ENCODE measurements at regions not wholly inside any gene's neighbourhood (a gene's known extent, or its start where the extent isn't known, plus 50 kb on each side); places are given as distances from the start of the nearest gene placed in this dataset.

- TF ChIP-seq, protein P1, sequence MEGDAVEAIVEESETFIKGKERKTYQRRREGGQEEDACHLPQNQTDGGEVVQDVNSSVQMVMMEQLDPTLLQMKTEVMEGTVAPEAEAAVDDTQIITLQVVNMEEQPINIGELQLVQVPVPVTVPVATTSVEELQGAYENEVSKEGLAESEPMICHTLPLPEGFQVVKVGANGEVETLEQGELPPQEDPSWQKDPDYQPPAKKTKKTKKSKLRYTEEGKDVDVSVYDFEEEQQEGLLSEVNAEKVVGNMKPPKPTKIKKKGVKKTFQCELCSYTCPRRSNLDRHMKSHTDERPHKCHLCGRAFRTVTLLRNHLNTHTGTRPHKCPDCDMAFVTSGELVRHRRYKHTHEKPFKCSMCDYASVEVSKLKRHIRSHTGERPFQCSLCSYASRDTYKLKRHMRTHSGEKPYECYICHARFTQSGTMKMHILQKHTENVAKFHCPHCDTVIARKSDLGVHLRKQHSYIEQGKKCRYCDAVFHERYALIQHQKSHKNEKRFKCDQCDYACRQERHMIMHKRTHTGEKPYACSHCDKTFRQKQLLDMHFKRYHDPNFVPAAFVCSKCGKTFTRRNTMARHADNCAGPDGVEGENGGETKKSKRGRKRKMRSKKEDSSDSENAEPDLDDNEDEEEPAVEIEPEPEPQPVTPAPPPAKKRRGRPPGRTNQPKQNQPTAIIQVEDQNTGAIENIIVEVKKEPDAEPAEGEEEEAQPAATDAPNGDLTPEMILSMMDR (IDR thresholded peaks at IDR 0.05; ENCODE audit: poor library complexity, severe bottlenecking) = no peak
- ATAC-seq (ENCODE audit: low read depth) (no peak), DNase-seq (ENCODE audit: low spot score) (no peak)
- H3K36me3 ChIP-seq (ENCODE audit: low read depth) = no peaks in the 10 kb centered on the region
- no peaks in the 10 kb centered on the region for H3K4me1 ChIP-seq (ENCODE audit: insufficient read depth, poor library complexity, severe bottlenecking)
- no peak overlapping the region for H3K4me3 ChIP-seq (ENCODE audit: severe bottlenecking)
- H3K9me3 ChIP-seq (ENCODE audit: severe bottlenecking) = no peaks in the 10 kb centered on the region
- H3K27ac ChIP-seq (ENCODE audit: poor library complexity, severe bottlenecking) = no peak overlapping the region
- no peaks in the 10 kb centered on the region for H3K27me3 ChIP-seq (ENCODE audit: insufficient read depth, poor library complexity, severe bottlenecking)
Measured at GRCh38 chr12:116476227-116476822, 82.9 kb upstream of the MAP1LC3B2 start.

- H3K4me3 ChIP-seq (ENCODE audit: severe bottlenecking) = no peak overlapping the region
- H3K9me3 ChIP-seq (ENCODE audit: severe bottlenecking) = no peaks in the 10 kb centered on the region
- no peaks in the 10 kb centered on the region for H3K27me3 ChIP-seq (ENCODE audit: insufficient read depth, poor library complexity, severe bottlenecking)
- no peak for ATAC-seq (ENCODE audit: low read depth)
- no peak for DNase-seq (ENCODE audit: low spot score)
- H3K27ac ChIP-seq (ENCODE audit: poor library complexity, severe bottlenecking) = no peak overlapping the region
- no peaks in the 10 kb centered on the region for H3K4me1 ChIP-seq (ENCODE audit: insufficient read depth, poor library complexity, severe bottlenecking)
- no peaks in the 10 kb centered on the region for H3K36me3 ChIP-seq (ENCODE audit: low read depth)
- TF ChIP-seq, protein P1 (IDR thresholded peaks at IDR 0.05; ENCODE audit: poor library complexity, severe bottlenecking) = no peak
Measured at GRCh38 chr12:116478243-116478773, 80.9 kb upstream of the MAP1LC3B2 start.

- Histone ChIP-seq H3K36me3 (ENCODE audit: low read depth) (no peaks in the 10 kb centered on the region), H3K4me3 (ENCODE audit: severe bottlenecking) (no peak overlapping the region), H3K4me1 (ENCODE audit: insufficient read depth, poor library complexity, severe bottlenecking) (no peaks in the 10 kb centered on the region), H3K27me3 (ENCODE audit: insufficient read depth, poor library complexity, severe bottlenecking) (no peaks in the 10 kb centered on the region), H3K27ac (ENCODE audit: poor library complexity, severe bottlenecking) (no peak overlapping the region), H3K9me3 (ENCODE audit: severe bottlenecking) (no peaks in the 10 kb centered on the region)
- no peak for DNase-seq (ENCODE audit: low spot score)
- TF ChIP-seq, protein P1 (IDR thresholded peaks at IDR 0.05; ENCODE audit: poor library complexity, severe bottlenecking) = no peak
- ATAC-seq (ENCODE audit: low read depth) = no peak
Measured at GRCh38 chr12:116480210-116480810, 78.9 kb upstream of the MAP1LC3B2 start.

- H3K27me3 ChIP-seq (ENCODE audit: insufficient read depth, poor library complexity, severe bottlenecking) = no peaks in the 10 kb centered on the region
- H3K4me3 ChIP-seq (ENCODE audit: severe bottlenecking) = no peak overlapping the region
- TF ChIP-seq, protein P1 (IDR thresholded peaks at IDR 0.05; ENCODE audit: poor library complexity, severe bottlenecking) = no peak
- no peak for DNase-seq (ENCODE audit: low spot score)
- no peak overlapping the region for H3K27ac ChIP-seq (ENCODE audit: poor library complexity, severe bottlenecking)
- H3K4me1 ChIP-seq (ENCODE audit: insufficient read depth, poor library complexity, severe bottlenecking) = no peaks in the 10 kb centered on the region
- no peaks in the 10 kb centered on the region for H3K36me3 ChIP-seq (ENCODE audit: low read depth)
- no peaks in the 10 kb centered on the region for H3K9me3 ChIP-seq (ENCODE audit: severe bottlenecking)
- no peak for ATAC-seq (ENCODE audit: low read depth)
Measured at GRCh38 chr12:116481726-116482125, 77.5 kb upstream of the MAP1LC3B2 start.

- Histone ChIP-seq H3K9me3 (ENCODE audit: severe bottlenecking) (no peaks in the 10 kb centered on the region), H3K36me3 (ENCODE audit: low read depth) (no peaks in the 10 kb centered on the region), H3K27me3 (ENCODE audit: insufficient read depth, poor library complexity, severe bottlenecking) (no peaks in the 10 kb centered on the region), H3K4me3 (ENCODE audit: severe bottlenecking) (no peak overlapping the region), H3K4me1 (ENCODE audit: insufficient read depth, poor library complexity, severe bottlenecking) (no peaks in the 10 kb centered on the region), H3K27ac (ENCODE audit: poor library complexity, severe bottlenecking) (no peak overlapping the region)
- ATAC-seq (ENCODE audit: low read depth) (no peak), DNase-seq (ENCODE audit: low spot score) (no peak)
- TF ChIP-seq, protein P1 (IDR thresholded peaks at IDR 0.05; ENCODE audit: poor library complexity, severe bottlenecking) = no peak
Measured at GRCh38 chr12:116482179-116482578, 77.0 kb upstream of the MAP1LC3B2 start.

Measured in RWPE2 (cell line).